ENCODE measurements at regions not wholly inside any gene's neighbourhood (a gene's known extent, or its start where the extent isn't known, plus 50 kb on each side); places are given as distances from the start of the nearest gene placed in this dataset.

GRCh38 chr9:97096793-97097192 lies 57.9 kb upstream of the CTSV start:
- TF ChIP-seq HDGF (IDR thresholded peaks at IDR 0.05; ENCODE audit: borderline replicate concordance) = no peak
- no peak for TF ChIP-seq PKNOX1 (IDR thresholded peaks at IDR 0.05)
- no peak for TF ChIP-seq SUZ12 (IDR thresholded peaks at IDR 0.05)
- TF ChIP-seq L3MBTL2 (conservative IDR thresholded peaks at IDR 0.05) = no peak
- no peak for TF ChIP-seq BHLHE40 (IDR thresholded peaks at IDR 0.05; ENCODE audit: borderline replicate concordance)
- TF ChIP-seq FOXK2 (IDR thresholded peaks at IDR 0.05) = no peak
